Keratinocyte (primary cell): ENCODE measurements at regions not wholly inside any gene's neighbourhood (a gene's known extent, or its start where the extent isn't known, plus 50 kb on each side); places are given as distances from the start of the nearest gene placed in this dataset.

Experiments used
- DNase-seq: peaks from one replicate; pipeline ENCODE4 v3.0.0-alpha.2; 2011; ENCODE audit warnings: low read depth, missing footprints, low spot score
- FAIRE-seq: peaks from 2 replicates; lab custom pipeline; 2011; peaks lifted over from hg19 to GRCh38; lab: Jason Lieb, UNC
- H2AFZ ChIP-seq: 2 replicates; pipeline ENCODE4 v1.6.0; 2012; ENCODE audit warnings: low read length, control low read depth, inconsistent platforms; ENCODE audit not compliant: control insufficient read depth
- H3K27ac ChIP-seq: 2 replicates; pipeline ENCODE4 v1.5.1; 2011; ENCODE audit warnings: low read length; ENCODE audit not compliant: control insufficient read depth, insufficient read depth
- H3K27me3 ChIP-seq: 3 replicates; pipeline ENCODE4 v1.6.0; 2011; ENCODE audit warnings: low read length; ENCODE audit not compliant: control insufficient read depth, insufficient read depth; ENCODE audit errors: extremely low read depth
- H3K36me3 ChIP-seq, 2 experiments: 2 replicates in 1 of 2; 3 replicates in 1 of 2; pipeline ENCODE4 v1.5.1; 2011; ENCODE audit warnings: low read length in 2 of 2, mild to moderate bottlenecking in 1 of 2; ENCODE audit not compliant: control insufficient read depth in 2 of 2, insufficient read depth in 2 of 2; ENCODE audit errors: extremely low read depth in 1 of 2
- H3K4me1 ChIP-seq: 3 replicates; pipeline ENCODE4 v1.5.1; 2011; ENCODE audit warnings: low read length; ENCODE audit not compliant: control insufficient read depth, insufficient read depth; ENCODE audit errors: extremely low read depth
- H3K4me2 ChIP-seq: 3 replicates; pipeline ENCODE4 v1.6.0; 2011; ENCODE audit warnings: low read depth, low read length; ENCODE audit not compliant: control insufficient read depth, insufficient read depth; ENCODE audit errors: extremely low read depth
- H3K4me3 ChIP-seq, 3 experiments: fragments of 200-600 bp in 1 of 3; sonication (generic) in 1 of 3; 2 replicates in 2 of 3; 3 replicates in 1 of 3; pipeline ENCODE4 v1.5.1; 2011 to 2016; ENCODE audit warnings: low read length in 3 of 3, mild to moderate bottlenecking in 3 of 3, control low read depth in 2 of 3, inconsistent platforms in 1 of 3, low read depth in 1 of 3, mixed read lengths in 1 of 3, mixed run types in 1 of 3, moderate library complexity in 1 of 3; ENCODE audit not compliant: control insufficient read depth in 2 of 3, insufficient read depth in 2 of 3; ENCODE audit errors: extremely low read depth in 1 of 3
- H3K79me2 ChIP-seq: 2 replicates; pipeline ENCODE4 v1.6.0; 2012; ENCODE audit warnings: low read length; ENCODE audit not compliant: control insufficient read depth, insufficient read depth
- H3K9ac ChIP-seq: 3 replicates; pipeline ENCODE4 v1.6.0; 2011; ENCODE audit warnings: low read length; ENCODE audit not compliant: control insufficient read depth, insufficient read depth; ENCODE audit errors: extremely low read depth
- H3K9me1 ChIP-seq: 3 replicates; pipeline ENCODE4 v1.6.0; 2011; ENCODE audit warnings: low read length; ENCODE audit not compliant: control insufficient read depth, insufficient read depth; ENCODE audit errors: extremely low read depth
- H3K9me3 ChIP-seq: 2 replicates; pipeline ENCODE4 v1.5.1; 2012; ENCODE audit warnings: low read depth, low read length; ENCODE audit not compliant: control insufficient read depth
- H4K20me1 ChIP-seq: 3 replicates; pipeline ENCODE4 v1.6.0; 2011; ENCODE audit warnings: low read length; ENCODE audit not compliant: control insufficient read depth, insufficient read depth; ENCODE audit errors: extremely low read depth
- CTCF ChIP-seq, 3 experiments: IDR thresholded peaks in 1 of 3; conservative IDR thresholded peaks in 1 of 3; optimal IDR thresholded peaks in 1 of 3; 2 replicates in 2 of 3; 3 replicates in 1 of 3; pipeline versions ENCODE3 to v1.5.1; 2011; ENCODE audit warnings: low read length in 3 of 3, mild to moderate bottlenecking in 3 of 3, moderate library complexity in 2 of 3, control low read depth in 1 of 3, inconsistent platforms in 1 of 3; ENCODE audit not compliant: insufficient read depth in 2 of 3; ENCODE audit errors: extremely low read depth in 1 of 3
- EZH2 ChIP-seq: IDR thresholded peaks from one replicate; pipeline ENCODE4 v1.6.1; 2012; ENCODE audit warnings: inconsistent platforms, mild to moderate bottlenecking, low read length, moderate library complexity
- dilution Hi-C: fragments of 300-500 bp; cut with MboI; formaldehyde crosslinking; loops from one replicate; pipeline ENCODE4 v1.7.0; 2020; ENCODE audit warnings: low sequenced_read_pairs; ENCODE audit not compliant: extremely low pct_ligation_motif_present

DNA sequence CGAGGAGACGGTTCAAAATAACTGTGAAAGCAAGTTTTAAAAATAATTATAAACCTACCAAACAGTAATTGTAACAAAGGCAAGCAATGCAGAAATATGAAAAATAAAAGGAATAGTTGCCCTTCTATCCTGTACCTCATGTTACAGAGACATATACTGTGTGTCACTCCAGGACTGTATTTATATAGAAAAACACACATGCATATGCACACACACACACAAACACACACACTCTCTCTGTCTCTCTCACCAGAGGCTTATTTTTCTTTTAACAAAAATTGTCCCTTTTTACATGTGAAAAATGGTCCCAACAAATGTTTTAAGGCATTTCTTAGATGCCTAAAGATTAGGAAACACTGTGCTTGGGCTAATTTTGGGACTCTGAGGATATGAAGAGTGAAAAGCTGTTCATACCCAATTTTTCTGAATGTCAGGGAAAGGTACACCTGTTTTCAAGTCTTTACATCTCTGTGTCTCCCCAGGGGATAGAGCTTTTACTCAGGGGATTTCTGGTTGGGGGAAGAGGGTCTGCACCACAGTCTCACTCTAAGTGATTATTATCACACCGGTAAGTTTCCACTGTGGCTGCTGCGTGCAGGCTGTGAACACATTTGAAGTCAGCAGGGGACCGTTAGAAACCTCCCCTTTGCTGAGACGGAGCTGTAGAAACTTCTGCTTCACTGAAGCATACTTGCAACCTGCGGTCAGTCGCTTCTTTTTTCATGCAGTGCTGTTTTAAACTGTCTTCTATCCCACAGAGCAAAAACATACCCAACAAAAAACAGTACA, 51.4 kb upstream of the SPAG16 start:
- no peak overlapping the region for H3K27ac ChIP-seq

DNA sequence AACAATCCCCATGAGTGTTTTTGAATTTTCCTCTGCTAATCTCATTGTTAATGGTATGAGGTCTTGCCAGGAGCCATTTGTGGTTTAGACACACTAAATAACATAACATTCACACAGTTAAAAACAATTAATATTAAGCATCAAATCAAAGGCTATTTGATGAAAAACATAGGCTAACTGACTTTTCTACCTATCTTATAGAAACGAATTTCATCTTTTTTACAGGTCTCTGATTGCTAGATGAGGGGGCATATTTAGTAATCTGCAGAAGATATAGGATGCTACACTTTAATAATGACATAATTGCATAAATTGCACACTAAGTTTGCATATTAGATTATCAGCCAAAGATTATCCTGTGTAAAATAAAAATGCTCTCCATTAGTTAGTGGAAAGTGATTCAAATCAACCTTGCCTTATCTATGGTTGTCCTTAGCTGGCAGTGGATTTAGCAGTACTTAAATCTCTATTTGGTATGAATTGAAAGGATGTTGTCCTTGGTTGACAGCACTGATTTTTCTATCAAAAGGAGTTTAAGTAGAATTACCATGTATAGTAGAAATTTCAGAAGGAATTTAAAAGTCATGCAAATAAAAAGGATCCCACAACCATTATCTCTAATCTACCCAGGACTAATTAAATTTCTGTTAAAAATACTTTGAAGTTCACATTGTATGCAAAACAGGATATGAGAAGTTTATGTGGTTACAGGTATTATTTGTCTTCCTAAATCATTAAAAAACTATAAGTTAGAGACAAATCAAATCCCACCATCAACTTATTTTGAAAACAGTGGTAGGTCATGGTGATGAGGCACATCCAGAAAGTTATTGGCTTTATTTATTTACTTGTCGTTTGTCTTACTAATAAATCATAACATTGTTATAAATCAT, 50.6 kb upstream of the SPAG16 start:
- H3K9me3 ChIP-seq, result no peaks in the 10 kb centered on the region
- no peak overlapping the region for H3K4me2 ChIP-seq
- TF ChIP-seq CTCF (optimal IDR thresholded peaks at IDR 0.05 in 1 of 3, IDR thresholded peaks at IDR 0.05 in 1 of 3, conservative IDR thresholded peaks at IDR 0.05 in 1 of 3; ENCODE audit: extremely low read depth in 1 of 3, insufficient read depth in 2 of 3, low read length in 3 of 3) (no peak), EZH2 (no peak)
- H2AFZ ChIP-seq, result no peak overlapping the region
- H3K9me1 ChIP-seq, result no peaks in the 10 kb centered on the region
- H3K79me2 ChIP-seq, result no peaks in the 10 kb centered on the region
- DNase-seq, result no peak
- FAIRE-seq, result no peak
- peaks cover 7% of the 10 kb centered on the region for H3K4me1 ChIP-seq
- no peaks in the 10 kb centered on the region for H3K36me3 ChIP-seq
- no peak overlapping the region for H3K4me3 ChIP-seq
- dilution Hi-C loops, result no loop called here
- H4K20me1 ChIP-seq, result no peaks in the 10 kb centered on the region
- H3K9ac ChIP-seq, result no peak overlapping the region
- H3K27me3 ChIP-seq, result no peaks in the 10 kb centered on the region
- H3K27ac ChIP-seq, result no peak overlapping the region

More for the DNA sequence above, 51.4 kb upstream of the SPAG16 start:
- no peak for TF ChIP-seq EZH2
- TF ChIP-seq CTCF (optimal IDR thresholded peaks at IDR 0.05 in 1 of 3, IDR thresholded peaks at IDR 0.05 in 1 of 3, conservative IDR thresholded peaks at IDR 0.05 in 1 of 3; ENCODE audit: extremely low read depth in 1 of 3, insufficient read depth in 2 of 3, low read length in 3 of 3), result no peak
- DNase-seq (no peak), FAIRE-seq (no peak)
- H3K9me1 ChIP-seq, result no peaks in the 10 kb centered on the region
- H2AFZ ChIP-seq, result no peak overlapping the region
- dilution Hi-C loops, result no loop called here
- H3K4me3 ChIP-seq, result no peak overlapping the region
- H3K4me1 ChIP-seq, result peaks cover 3% of the 10 kb centered on the region
- H3K27me3 ChIP-seq, result no peaks in the 10 kb centered on the region
- H4K20me1 ChIP-seq, result no peaks in the 10 kb centered on the region
- no peaks in the 10 kb centered on the region for H3K79me2 ChIP-seq
- no peak overlapping the region for H3K9ac ChIP-seq
- H3K4me2 ChIP-seq, result no peak overlapping the region
- H3K9me3 ChIP-seq, result no peaks in the 10 kb centered on the region
- no peaks in the 10 kb centered on the region for H3K36me3 ChIP-seq
